Fibroblast of villous mesenchyme (primary cell): ENCODE measurements at regions not wholly inside any gene's neighbourhood (a gene's known extent, or its start where the extent isn't known, plus 50 kb on each side); places are given as distances from the start of the nearest gene placed in this dataset.

Source experiments
- DNase-seq: peaks from one replicate; pipeline ENCODE4 v3.0.0-alpha.2; 2010; ENCODE audit warnings: low read depth
- H3K4me3 ChIP-seq: 2 replicates; pipeline ENCODE4 v1.5.1; 2011; ENCODE audit warnings: low read depth, mild to moderate bottlenecking, low read length
- CTCF ChIP-seq: IDR thresholded peaks from 2 replicates; pipeline ENCODE4 v1.5.1; 2012; ENCODE audit warnings: low read depth, mild to moderate bottlenecking, low read length; ENCODE audit not compliant: insufficient read depth

- DNase-seq = no peak
- no peak for TF ChIP-seq CTCF
Observed at GRCh38 chr14:53444677-53445312, 291.7 kb upstream of the DDHD1 start.

GRCh38 chr14:53441789-53442188 lies 288.7 kb upstream of the DDHD1 start:
- H3K4me3 ChIP-seq = no peak overlapping the region
- no peak for TF ChIP-seq CTCF

More at GRCh38 chr14:53444677-53445312, 291.7 kb upstream of the DDHD1 start:
- H3K4me3 ChIP-seq = no peak overlapping the region

DNA sequence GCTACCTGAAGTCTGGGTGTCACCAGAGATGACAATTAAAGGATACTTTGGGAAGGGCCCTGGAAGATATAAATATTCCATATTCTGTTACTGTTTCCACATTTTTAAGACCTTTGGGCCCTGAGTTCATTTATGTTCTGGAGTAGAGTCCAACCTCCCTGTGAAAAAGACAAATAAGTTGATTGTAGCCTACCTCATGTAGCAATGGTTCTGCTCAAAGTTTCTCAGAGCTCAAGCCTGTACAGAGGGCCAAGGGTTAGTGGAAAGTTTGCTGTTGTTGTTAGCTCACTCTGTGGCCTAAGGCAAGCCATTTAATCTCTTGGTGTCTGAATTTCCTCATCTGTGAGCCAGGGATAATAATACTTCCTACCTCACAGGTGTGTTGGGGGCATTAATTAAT lies 284.7 kb upstream of the DDHD1 start:
- no peak for DNase-seq
- H3K4me3 ChIP-seq = no peak overlapping the region
- no peak for TF ChIP-seq CTCF

More at GRCh38 chr14:53441789-53442188, 288.7 kb upstream of the DDHD1 start:
- no peak for DNase-seq

GRCh38 chr14:53432378-53432802 lies 279.3 kb upstream of the DDHD1 start:
- TF ChIP-seq CTCF = peak; percentile 85
- no peak overlapping the region for H3K4me3 ChIP-seq
- DNase-seq = peak; percentile 63

GRCh38 chr14:53430870-53431269 lies 277.7 kb upstream of the DDHD1 start:
- no peak for TF ChIP-seq CTCF
- H3K4me3 ChIP-seq = no peak overlapping the region
- DNase-seq = no peak

- H3K4me3 ChIP-seq = no peak overlapping the region
- no peak for DNase-seq
- TF ChIP-seq CTCF = peak; percentile 59
Observed at GRCh38 chr14:53412819-53413675, 259.9 kb upstream of the DDHD1 start.
